Esophagus squamous epithelium (tissue), 5 donors: ENCODE measurements at regions not wholly inside any gene's neighbourhood (a gene's known extent, or its start where the extent isn't known, plus 50 kb on each side); places are given as distances from the start of the nearest gene placed in this dataset.

ENCODE experiments used
- DNase-seq: peaks from one replicate; lab custom pipeline; 2025; lab: John Stamatoyannopoulos, UW
- H3K27ac ChIP-seq, 4 donors: fragments of 200-600 bp; sonication (generic); one replicate each; pipeline ENCODE4 v1.5.1; 2016 to 2019; ENCODE audit warnings: mild to moderate bottlenecking in 1 of 4
- H3K27me3 ChIP-seq, 4 donors: fragments of 200-600 bp; sonication (generic); 1 replicate in 3 of 4; 2 replicates in 1 of 4; pipeline versions ENCODE4 v1.5.1 to v1.6.0; 2017 to 2021; ENCODE audit warnings: antibody characterized with exemption in 1 of 4
- H3K36me3 ChIP-seq, 3 donors: fragments of 200-600 bp; sonication (generic); one replicate each; pipeline ENCODE4 v1.5.1; 2016 to 2019
- H3K4me1 ChIP-seq, 3 donors: fragments of 200-600 bp; sonication (generic); one replicate each; pipeline ENCODE4 v1.5.1; 2017 to 2019
- H3K4me3 ChIP-seq, 4 donors: fragments of 200-600 bp; sonication (generic); 1 replicate in 3 of 4; 2 replicates in 1 of 4; pipeline ENCODE4 v1.5.1; 2016 to 2019; ENCODE audit warnings: mild to moderate bottlenecking in 2 of 4, moderate library complexity in 1 of 4
- H3K9me3 ChIP-seq, 3 donors: fragments of 200-600 bp; sonication (generic); one replicate each; pipeline ENCODE4 v1.5.1; 2016 to 2019
- CTCF ChIP-seq, 6 experiments: fragments of 450-650 bp in 4 of 6; fragments of 200-600 bp in 2 of 6; sonication (generic) in 2 of 6; IDR thresholded peaks; one replicate each; pipeline ENCODE4 v1.5.1; 2016 to 2019; ENCODE audit warnings: antibody characterized with exemption in 6 of 6, mild to moderate bottlenecking in 4 of 6, moderate library complexity in 4 of 6
- POLR2A ChIP-seq, 4 donors: fragments of 450-650 bp; IDR thresholded peaks; one replicate each; pipeline ENCODE4 v1.6.1; 2017; ENCODE audit warnings: antibody characterized with exemption in 4 of 4, mild to moderate bottlenecking in 4 of 4, moderate library complexity in 3 of 4
- WGBS, 2 donors: methylation state at CpG; one replicate each; pipeline ENCODE4 v1.1.5; 2018; 5-methylcytosine and 5-hydroxymethylcytosine counted together
- intact Hi-C: fragments of 100-400 bp; cut with DNase I; formaldehyde crosslinking; loops from one replicate; pipeline ENCODE4 v1.15.0; 2022
- donor health status: DM: yes; HTN: yes; CAD: no.

GRCh38 chr7:131139462-131139861, 188.2 kb upstream of the MKLN1 start:
- Histone ChIP-seq H3K27me3 (no peaks in the 10 kb centered on the region), H3K9me3 (no peaks in the 10 kb centered on the region), H3K4me3 (no peak overlapping the region), H3K4me1 (no peaks in the 10 kb centered on the region), H3K36me3 (no peaks in the 10 kb centered on the region), H3K27ac (no peak overlapping the region)
- intact Hi-C loops = no loop called here
- TF ChIP-seq POLR2A (IDR thresholded peaks at IDR 0.05) (no peak), CTCF (IDR thresholded peaks at IDR 0.05) (no peak)
- DNase-seq = no peak

GRCh38 chr7:131141443-131141967, 186.2 kb upstream of the MKLN1 start:
- Histone ChIP-seq H3K27ac (no peak overlapping the region), H3K4me1 (no peaks in the 10 kb centered on the region), H3K4me3 (no peak overlapping the region), H3K36me3 (no peaks in the 10 kb centered on the region), H3K9me3 (no peaks in the 10 kb centered on the region), H3K27me3 (no peaks in the 10 kb centered on the region)
- no peak for DNase-seq
- TF ChIP-seq CTCF (IDR thresholded peaks at IDR 0.05) (no peak), POLR2A (IDR thresholded peaks at IDR 0.05) (no peak)
- WGBS, 2 donors = 88 to 94% methylated on average over 6 of the region's 6 CpGs
- intact Hi-C loops = no loop called here

- Histone ChIP-seq H3K27ac (no peak overlapping the region), H3K27me3 (no peaks in the 10 kb centered on the region), H3K4me3 (no peak overlapping the region), H3K9me3 (no peaks in the 10 kb centered on the region), H3K36me3 (no peaks in the 10 kb centered on the region), H3K4me1 (no peaks in the 10 kb centered on the region)
- WGBS, 2 donors = 87 to 94% methylated on average over 2 to 4 of the region's 4 CpGs
- intact Hi-C loops = no loop called here
- no peak for TF ChIP-seq POLR2A (IDR thresholded peaks at IDR 0.05)
- TF ChIP-seq CTCF (IDR thresholded peaks at IDR 0.05) = no peak
- DNase-seq = no peak
Observed at GRCh38 chr7:131143869-131144268, 183.8 kb upstream of the MKLN1 start.

GRCh38 chr7:131145026-131145425, 182.7 kb upstream of the MKLN1 start:
- 65 to 86% methylated on average over 8 of the region's 8 CpGs for WGBS, 2 donors
- Histone ChIP-seq H3K4me3 (no peak overlapping the region), H3K36me3 (no peaks in the 10 kb centered on the region), H3K9me3 (no peaks in the 10 kb centered on the region), H3K4me1 (no peaks in the 10 kb centered on the region), H3K27me3 (no peaks in the 10 kb centered on the region), H3K27ac (no peak overlapping the region)
- intact Hi-C loops = no loop called here
- TF ChIP-seq POLR2A (IDR thresholded peaks at IDR 0.05) = no peak
- no peak for TF ChIP-seq CTCF (IDR thresholded peaks at IDR 0.05)
- no peak for DNase-seq

GRCh38 chr7:131145770-131146169, 181.9 kb upstream of the MKLN1 start:
- Histone ChIP-seq H3K4me1 (no peaks in the 10 kb centered on the region), H3K36me3 (no peaks in the 10 kb centered on the region), H3K9me3 (no peaks in the 10 kb centered on the region), H3K4me3 (no peak overlapping the region), H3K27ac (no peak overlapping the region), H3K27me3 (no peaks in the 10 kb centered on the region)
- intact Hi-C loops = no loop called here
- TF ChIP-seq POLR2A (IDR thresholded peaks at IDR 0.05) (no peak), CTCF (IDR thresholded peaks at IDR 0.05) (no peak)
- 44 to 53% methylated on average over 3 of the region's 3 CpGs for WGBS, 2 donors
- DNase-seq = no peak
